ENCODE measurements at regions not wholly inside any gene's neighbourhood (a gene's known extent, or its start where the extent isn't known, plus 50 kb on each side); places are given as distances from the start of the nearest gene placed in this dataset.
"Not testable (repeated sequence)": the region's sequence is repeated elsewhere in the genome, so short reads cannot be mapped to it uniquely, and the experiment has no call there.

DNA sequence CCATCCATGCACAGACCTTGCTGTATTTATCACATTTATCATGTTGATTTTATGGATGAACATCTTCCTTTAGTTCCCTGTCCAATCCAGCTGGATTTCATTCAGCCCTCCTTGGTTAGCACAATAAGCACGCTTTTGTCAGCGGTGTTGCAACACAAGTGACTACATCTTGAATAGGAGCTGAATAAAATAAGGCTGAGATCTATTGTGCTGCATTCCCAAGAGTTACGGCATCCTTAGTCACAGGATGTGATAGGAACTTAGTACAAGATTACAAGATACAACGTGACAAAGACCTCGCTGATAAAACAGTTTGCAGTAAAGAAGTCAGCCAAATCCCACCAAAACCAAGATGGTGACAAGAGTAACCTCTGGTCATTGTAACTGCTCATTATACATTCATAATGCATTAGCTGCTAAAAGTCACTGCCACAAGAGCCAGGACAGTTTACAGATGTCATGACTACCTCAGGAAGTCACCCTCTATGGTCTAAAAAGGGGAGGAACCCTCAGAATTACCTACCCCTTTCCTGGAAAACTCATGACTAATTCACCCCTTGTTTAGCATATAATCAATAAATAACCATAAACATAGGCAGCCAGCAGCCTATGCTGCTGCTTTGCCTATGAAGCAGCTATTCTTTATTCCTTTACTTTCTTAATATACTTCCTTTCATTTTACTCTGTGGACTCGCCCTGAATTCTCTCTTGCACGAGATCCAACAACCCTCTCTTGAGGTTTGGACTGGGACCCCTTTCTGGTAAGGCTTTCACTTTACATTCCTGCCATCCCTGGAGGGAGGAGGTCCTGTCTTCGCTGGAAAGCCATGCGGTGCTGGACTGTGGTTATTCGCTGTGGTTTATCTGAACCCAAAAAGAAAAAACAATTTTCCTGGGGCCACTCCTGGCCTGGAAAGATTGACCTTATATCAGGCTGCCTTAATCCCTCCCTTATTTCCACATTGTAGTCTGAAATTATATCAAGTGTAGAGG lies 522.6 kb upstream of the AMELY start:
- H3K4me3 ChIP-seq (ENCODE audit: low read depth, low read length) = no peak overlapping the region
- DNase-seq (ENCODE audit: low read depth in 4 of 6, low spot score in 6 of 6) = no peak
- no peak overlapping the region for H3K27ac ChIP-seq (ENCODE audit: low read depth, low read length)
- no CpG with 5 or more reads among the region's 10 CpGs for WGBS (ENCODE audit: insufficient coverage)
- no peaks in the 10 kb centered on the region for H3K36me3 ChIP-seq (ENCODE audit: control insufficient read depth, insufficient read depth, low read length)
- H3K27me3 ChIP-seq (ENCODE audit: control insufficient read depth, insufficient read depth, low read length) = no peaks in the 10 kb centered on the region
- no peaks in the 10 kb centered on the region for H3K9me3 ChIP-seq (ENCODE audit: control insufficient read depth, insufficient read depth, low read length)
- no peaks in the 10 kb centered on the region for H3K4me1 ChIP-seq (ENCODE audit: control insufficient read depth, insufficient read depth, low read length)

DNA sequence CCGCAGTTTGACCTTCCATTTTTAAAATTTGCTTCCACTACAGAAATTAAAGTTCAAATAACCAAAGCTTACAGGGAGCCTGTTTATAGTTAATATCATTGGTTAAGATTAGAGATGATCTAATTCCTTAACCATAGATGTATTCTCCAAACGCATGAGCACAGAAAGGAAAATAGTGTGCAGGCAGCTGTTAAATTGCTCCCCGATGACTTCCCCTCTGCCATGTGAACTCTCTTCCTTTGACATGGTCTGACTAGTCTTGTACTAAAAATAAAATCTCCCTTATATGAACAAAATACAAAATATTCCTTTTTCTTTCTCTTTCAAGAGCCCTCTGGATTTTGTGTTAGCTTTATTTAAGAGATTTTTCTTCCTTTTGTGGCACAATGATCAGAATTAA lies 507.6 kb upstream of the AMELY start:
- Histone ChIP-seq H3K9me3 (ENCODE audit: control insufficient read depth, insufficient read depth, low read length) (no peaks in the 10 kb centered on the region), H3K27ac (ENCODE audit: low read depth, low read length) (no peak overlapping the region), H3K4me3 (ENCODE audit: low read depth, low read length) (no peak overlapping the region), H3K27me3 (ENCODE audit: control insufficient read depth, insufficient read depth, low read length) (no peaks in the 10 kb centered on the region), H3K36me3 (ENCODE audit: control insufficient read depth, insufficient read depth, low read length) (no peaks in the 10 kb centered on the region), H3K4me1 (ENCODE audit: control insufficient read depth, insufficient read depth, low read length) (no peaks in the 10 kb centered on the region)
- DNase-seq (ENCODE audit: low read depth in 4 of 6, low spot score in 6 of 6) = no peak
- WGBS (ENCODE audit: insufficient coverage) = no CpG with 5 or more reads among the region's 3 CpGs

DNA sequence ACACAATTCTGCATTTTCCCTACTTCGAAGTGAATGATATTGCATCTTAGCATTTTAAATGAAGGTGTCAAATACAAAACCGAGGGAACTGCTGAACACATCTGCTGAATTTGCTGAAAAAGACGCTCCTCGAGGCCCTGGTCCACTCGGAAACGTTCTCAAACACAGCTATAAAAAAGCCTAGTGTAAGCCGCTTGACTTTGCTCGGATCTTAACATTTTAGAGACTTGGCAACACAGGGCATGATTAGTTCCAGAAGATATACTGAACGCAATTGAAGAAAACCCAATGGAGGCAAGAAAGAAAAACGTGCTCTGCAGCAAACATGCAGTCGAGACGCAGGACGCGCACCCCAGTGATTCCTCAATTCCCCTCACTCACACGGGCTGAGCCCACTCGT lies 506.4 kb upstream of the AMELY start:
- H3K9me3 ChIP-seq (ENCODE audit: control insufficient read depth, insufficient read depth, low read length) = no peaks in the 10 kb centered on the region
- no peaks in the 10 kb centered on the region for H3K27me3 ChIP-seq (ENCODE audit: control insufficient read depth, insufficient read depth, low read length)
- no peak for DNase-seq (ENCODE audit: low read depth in 4 of 6, low spot score in 6 of 6)
- no peak overlapping the region for H3K27ac ChIP-seq (ENCODE audit: low read depth, low read length)
- WGBS (ENCODE audit: insufficient coverage) = no CpG with 5 or more reads among the region's 16 CpGs
- no peaks in the 10 kb centered on the region for H3K4me1 ChIP-seq (ENCODE audit: control insufficient read depth, insufficient read depth, low read length)
- no peak overlapping the region for H3K4me3 ChIP-seq (ENCODE audit: low read depth, low read length)
- H3K36me3 ChIP-seq (ENCODE audit: control insufficient read depth, insufficient read depth, low read length) = no peaks in the 10 kb centered on the region

DNA sequence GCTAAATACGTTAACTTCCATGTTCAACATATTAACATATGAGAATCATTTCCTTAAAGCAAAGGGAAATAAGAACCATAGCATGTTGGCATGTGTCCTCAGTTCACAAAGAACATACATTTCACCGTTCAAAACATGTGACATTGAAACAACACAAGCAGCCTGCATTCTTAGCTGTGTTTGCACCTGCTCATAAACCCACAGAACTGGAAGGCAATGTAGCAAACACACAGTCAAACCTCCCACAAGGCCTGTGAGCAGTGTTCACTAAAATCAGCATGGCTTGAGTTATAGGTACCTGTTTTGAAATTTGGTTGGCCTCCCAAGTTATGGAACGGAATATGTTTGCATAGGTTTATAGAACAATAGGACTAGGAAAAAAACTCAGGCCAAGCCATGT lies 504.9 kb upstream of the AMELY start:
- no CpG with 5 or more reads among the region's 3 CpGs for WGBS (ENCODE audit: insufficient coverage)
- Histone ChIP-seq H3K27ac (ENCODE audit: low read depth, low read length) (no peak overlapping the region), H3K27me3 (ENCODE audit: control insufficient read depth, insufficient read depth, low read length) (no peaks in the 10 kb centered on the region), H3K9me3 (ENCODE audit: control insufficient read depth, insufficient read depth, low read length) (no peaks in the 10 kb centered on the region), H3K36me3 (ENCODE audit: control insufficient read depth, insufficient read depth, low read length) (no peaks in the 10 kb centered on the region), H3K4me1 (ENCODE audit: control insufficient read depth, insufficient read depth, low read length) (no peaks in the 10 kb centered on the region), H3K4me3 (ENCODE audit: low read depth, low read length) (no peak overlapping the region)
- DNase-seq (ENCODE audit: low read depth in 4 of 6, low spot score in 6 of 6) = no peak

DNA sequence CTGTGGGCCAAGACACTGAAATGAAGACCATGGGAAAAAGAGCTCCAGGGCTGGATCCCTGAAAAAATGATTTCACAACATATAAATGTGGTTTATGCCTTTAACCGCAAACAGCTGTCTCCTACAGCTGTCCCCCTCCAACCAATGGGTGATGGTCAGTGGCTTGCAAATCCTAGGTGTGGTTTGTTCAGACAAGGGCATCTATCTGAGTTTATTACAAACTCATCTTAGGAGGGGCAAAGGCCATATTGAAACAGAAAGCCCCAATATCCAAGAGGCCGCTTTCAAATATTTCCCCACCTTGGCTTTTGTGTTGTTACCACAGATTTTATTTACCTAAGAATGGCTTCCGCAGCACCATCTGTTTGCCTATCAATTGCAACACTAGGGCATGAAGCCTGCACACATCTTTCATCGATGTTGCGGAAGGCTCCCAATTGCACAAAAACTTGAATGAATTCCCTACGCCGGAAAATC lies 503.6 kb upstream of the AMELY start:
- H3K4me1 ChIP-seq (ENCODE audit: control insufficient read depth, insufficient read depth, low read length) = no peaks in the 10 kb centered on the region
- H3K27ac ChIP-seq (ENCODE audit: low read depth, low read length) = no peak overlapping the region
- H3K4me3 ChIP-seq (ENCODE audit: low read depth, low read length) = no peak overlapping the region
- no CpG with 5 or more reads among the region's 7 CpGs for WGBS (ENCODE audit: insufficient coverage)
- no peaks in the 10 kb centered on the region for H3K36me3 ChIP-seq (ENCODE audit: control insufficient read depth, insufficient read depth, low read length)
- no peaks in the 10 kb centered on the region for H3K27me3 ChIP-seq (ENCODE audit: control insufficient read depth, insufficient read depth, low read length)
- H3K9me3 ChIP-seq (ENCODE audit: control insufficient read depth, insufficient read depth, low read length) = no peaks in the 10 kb centered on the region
- DNase-seq (ENCODE audit: low read depth in 4 of 6, low spot score in 6 of 6) = no peak

DNA sequence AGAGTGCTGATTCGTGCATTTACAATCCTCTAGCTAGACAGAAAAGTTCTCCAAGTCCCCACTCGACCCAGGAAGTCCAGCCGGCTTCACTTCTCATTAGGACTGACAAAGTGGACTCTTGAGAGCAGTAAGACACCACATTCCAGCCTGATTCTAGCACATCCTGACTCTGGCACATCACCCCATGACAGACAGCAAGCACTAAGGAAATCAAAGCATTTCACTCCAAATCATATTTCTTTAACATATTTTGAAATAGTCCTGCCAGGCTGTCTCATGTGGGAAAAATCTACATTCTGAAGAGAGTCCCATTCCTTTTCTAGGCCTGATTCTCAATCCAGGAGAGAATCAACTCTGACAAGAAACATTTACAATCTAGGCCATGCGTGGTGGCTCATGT lies 478.5 kb upstream of the AMELY start:
- H3K4me1 ChIP-seq (ENCODE audit: control insufficient read depth, insufficient read depth, low read length) = no peaks in the 10 kb centered on the region
- no peaks in the 10 kb centered on the region for H3K36me3 ChIP-seq (ENCODE audit: control insufficient read depth, insufficient read depth, low read length)
- H3K9me3 ChIP-seq (ENCODE audit: control insufficient read depth, insufficient read depth, low read length) = no peaks in the 10 kb centered on the region
- H3K4me3 ChIP-seq (ENCODE audit: low read depth, low read length) = no peak overlapping the region
- no peaks in the 10 kb centered on the region for H3K27me3 ChIP-seq (ENCODE audit: control insufficient read depth, insufficient read depth, low read length)
- DNase-seq (ENCODE audit: low read depth in 4 of 6, low spot score in 6 of 6) = no peak
- no peak overlapping the region for H3K27ac ChIP-seq (ENCODE audit: low read depth, low read length)
- WGBS (ENCODE audit: insufficient coverage) = no CpG with 5 or more reads among the region's 4 CpGs

DNA sequence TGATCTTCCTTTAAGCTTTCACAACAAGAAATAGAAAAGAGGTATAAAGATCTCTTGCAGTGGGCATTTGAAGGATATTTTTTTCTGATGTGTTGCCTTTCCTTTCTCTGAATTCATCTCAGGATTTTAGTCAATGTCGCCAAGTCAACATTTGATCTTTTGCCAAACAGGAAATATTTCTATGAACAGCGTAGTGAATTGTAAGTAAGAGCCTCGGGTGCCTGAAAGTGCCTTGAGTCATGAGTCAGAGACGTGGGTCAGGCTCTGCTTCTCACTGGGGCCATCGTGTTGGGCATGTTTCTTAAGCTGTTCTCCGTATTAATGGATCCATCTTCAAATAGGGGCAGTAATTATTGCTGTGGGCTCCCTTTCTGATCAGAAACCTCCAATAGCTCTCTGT lies 471.4 kb upstream of the AMELY start:
- Histone ChIP-seq H3K27me3 (ENCODE audit: control insufficient read depth, insufficient read depth, low read length) (no peaks in the 10 kb centered on the region), H3K4me3 (ENCODE audit: low read depth, low read length) (no peak overlapping the region), H3K27ac (ENCODE audit: low read depth, low read length) (no peak overlapping the region), H3K4me1 (ENCODE audit: control insufficient read depth, insufficient read depth, low read length) (no peaks in the 10 kb centered on the region), H3K36me3 (ENCODE audit: control insufficient read depth, insufficient read depth, low read length) (no peaks in the 10 kb centered on the region), H3K9me3 (ENCODE audit: control insufficient read depth, insufficient read depth, low read length) (no peaks in the 10 kb centered on the region)
- WGBS (ENCODE audit: insufficient coverage) = no CpG with 5 or more reads among the region's 6 CpGs
- DNase-seq (ENCODE audit: low read depth in 4 of 6, low spot score in 6 of 6) = no peak

DNA sequence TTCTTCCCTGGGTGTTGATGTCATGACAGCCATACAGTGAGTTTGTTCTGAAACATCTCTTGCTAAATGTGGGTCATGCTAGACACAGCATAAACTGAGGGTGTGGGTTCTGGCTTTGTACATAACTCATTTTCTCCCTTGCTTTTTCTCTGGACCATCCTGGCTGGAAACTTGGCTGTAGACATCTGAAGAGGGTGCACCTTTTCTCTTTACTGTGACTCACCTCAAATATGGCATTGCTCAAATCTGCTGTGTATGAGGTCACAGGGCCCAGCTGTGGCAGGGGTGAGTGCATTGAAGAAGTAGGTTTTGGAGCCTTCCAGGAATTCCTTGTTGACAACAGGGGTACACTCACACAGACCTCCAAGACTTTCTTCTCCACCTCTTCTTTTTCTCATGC lies 465.5 kb upstream of the AMELY start:
- Histone ChIP-seq H3K4me3 (ENCODE audit: low read depth, low read length) (no peak overlapping the region), H3K36me3 (ENCODE audit: control insufficient read depth, insufficient read depth, low read length) (no peaks in the 10 kb centered on the region), H3K4me1 (ENCODE audit: control insufficient read depth, insufficient read depth, low read length) (no peaks in the 10 kb centered on the region), H3K27me3 (ENCODE audit: control insufficient read depth, insufficient read depth, low read length) (no peaks in the 10 kb centered on the region), H3K9me3 (ENCODE audit: control insufficient read depth, insufficient read depth, low read length) (no peaks in the 10 kb centered on the region), H3K27ac (ENCODE audit: low read depth, low read length) (no peak overlapping the region)
- DNase-seq (ENCODE audit: low read depth in 4 of 6, low spot score in 6 of 6) = no peak

DNA sequence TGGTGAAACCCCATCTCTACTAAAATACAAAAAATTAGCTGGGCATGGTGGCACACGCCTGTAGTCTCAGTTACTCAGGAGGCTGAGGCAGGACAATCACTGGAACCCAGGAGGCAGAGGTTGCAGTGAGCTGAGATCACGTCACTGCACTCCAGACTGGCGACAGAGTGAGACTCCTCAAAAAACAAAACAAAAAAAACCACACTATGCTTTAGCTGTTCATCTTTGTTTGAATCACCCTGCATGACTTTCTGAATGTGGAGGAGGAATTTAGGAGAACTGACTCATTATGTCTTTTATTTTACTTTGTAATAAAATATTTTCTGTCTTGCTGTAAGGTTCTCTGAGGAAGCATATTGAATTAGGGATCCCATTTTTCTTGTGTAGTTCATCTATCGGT lies 462.9 kb upstream of the AMELY start:
- no CpG with 5 or more reads among the region's 4 CpGs for WGBS (ENCODE audit: insufficient coverage)
- not testable (repeated sequence) for H3K36me3 ChIP-seq (ENCODE audit: control insufficient read depth, insufficient read depth, low read length); DNase-seq (ENCODE audit: low read depth in 4 of 6, low spot score in 6 of 6)

DNA sequence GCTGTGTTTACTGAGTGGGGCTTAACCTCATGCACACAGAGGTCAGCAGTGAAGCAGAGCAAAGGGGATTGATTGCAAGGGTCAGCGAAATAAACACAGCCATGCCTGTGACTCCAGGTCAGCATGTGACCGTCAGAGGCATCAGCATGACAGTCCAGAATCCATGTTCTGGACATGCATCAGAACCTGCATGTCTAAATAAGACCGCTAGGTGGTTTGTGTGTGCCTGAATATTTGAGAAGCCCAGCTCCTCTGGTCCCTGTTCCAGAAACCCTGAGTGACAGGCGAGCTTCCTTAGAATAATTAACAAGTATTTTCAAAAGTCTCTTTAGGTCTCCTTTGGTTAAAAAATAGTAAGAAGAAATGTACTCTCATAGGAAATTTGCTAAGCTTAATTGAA lies 460.4 kb upstream of the AMELY start:
- not testable (repeated sequence) for H3K27ac ChIP-seq (ENCODE audit: low read depth, low read length); H3K4me3 ChIP-seq (ENCODE audit: low read depth, low read length); H3K9me3 ChIP-seq (ENCODE audit: control insufficient read depth, insufficient read depth, low read length); H3K36me3 ChIP-seq (ENCODE audit: control insufficient read depth, insufficient read depth, low read length); DNase-seq (ENCODE audit: low read depth in 4 of 6, low spot score in 6 of 6); H3K27me3 ChIP-seq (ENCODE audit: control insufficient read depth, insufficient read depth, low read length); H3K4me1 ChIP-seq (ENCODE audit: control insufficient read depth, insufficient read depth, low read length)
- WGBS (ENCODE audit: insufficient coverage) = no CpG with 5 or more reads among the region's 4 CpGs

More for the DNA sequence above, 462.9 kb upstream of the AMELY start:
- not testable (repeated sequence) for H3K4me1 ChIP-seq (ENCODE audit: control insufficient read depth, insufficient read depth, low read length); H3K27me3 ChIP-seq (ENCODE audit: control insufficient read depth, insufficient read depth, low read length); H3K9me3 ChIP-seq (ENCODE audit: control insufficient read depth, insufficient read depth, low read length); H3K4me3 ChIP-seq (ENCODE audit: low read depth, low read length); H3K27ac ChIP-seq (ENCODE audit: low read depth, low read length)
